DMS53 treated with DMSO at 0.1 percent for 48 hours (cell line): ENCODE measurements at regions not wholly inside any gene's neighbourhood (a gene's known extent, or its start where the extent isn't known, plus 50 kb on each side); places are given as distances from the start of the nearest gene placed in this dataset.
"Not testable (repeated sequence)": the region's sequence is repeated elsewhere in the genome, so short reads cannot be mapped to it uniquely, and the experiment has no call there.

Source experiments
- DNase-seq: peaks from one replicate; lab custom pipeline; 2025; ENCODE audit not compliant: unreplicated experiment; lab: John Stamatoyannopoulos, UW

DNA sequence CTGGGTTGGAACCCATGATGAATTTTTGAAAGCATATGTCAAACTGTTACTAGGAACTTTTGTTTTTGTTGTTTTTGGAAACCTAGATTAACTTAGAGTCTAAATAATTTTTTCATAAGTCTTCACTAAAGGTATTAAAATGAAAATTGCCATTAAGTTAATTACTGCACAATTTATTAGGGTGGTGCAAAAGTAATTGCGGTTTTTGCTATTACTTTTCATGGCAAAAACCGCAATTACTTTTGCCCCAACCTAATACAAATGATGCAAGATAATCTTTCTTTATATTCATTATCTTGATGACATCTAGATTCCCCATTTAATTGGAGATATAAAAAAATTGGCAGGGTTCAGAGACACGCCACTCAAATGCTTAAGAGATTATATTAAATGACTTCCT, 145.0 kb upstream of the PKP2 start:
- DNase-seq = no peak

DNA sequence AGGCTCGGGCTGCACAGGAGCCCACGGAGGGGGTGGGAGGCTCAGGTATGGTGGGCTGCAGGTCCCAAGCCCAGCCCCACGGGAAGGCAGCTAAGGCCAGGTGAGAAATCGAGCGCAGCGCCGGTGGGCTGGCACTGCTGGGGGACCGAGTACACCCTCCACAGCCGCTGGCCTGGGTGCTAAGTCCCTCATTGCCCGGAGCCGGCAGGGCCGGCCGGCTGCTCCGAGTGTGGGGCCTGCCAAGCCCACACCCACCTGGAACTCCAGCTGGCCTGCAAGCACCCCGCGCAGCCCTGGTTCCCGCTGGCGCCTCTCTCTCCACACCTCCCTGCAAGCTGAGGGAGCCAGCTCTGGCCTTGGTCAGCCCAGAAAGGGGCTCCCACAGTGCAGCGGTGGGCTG, 137.4 kb upstream of the PKP2 start:
- DNase-seq = not testable (repeated sequence)

GRCh38 chr12:33026791-33027190, 130.2 kb upstream of the PKP2 start:
- no peak for DNase-seq

DNA sequence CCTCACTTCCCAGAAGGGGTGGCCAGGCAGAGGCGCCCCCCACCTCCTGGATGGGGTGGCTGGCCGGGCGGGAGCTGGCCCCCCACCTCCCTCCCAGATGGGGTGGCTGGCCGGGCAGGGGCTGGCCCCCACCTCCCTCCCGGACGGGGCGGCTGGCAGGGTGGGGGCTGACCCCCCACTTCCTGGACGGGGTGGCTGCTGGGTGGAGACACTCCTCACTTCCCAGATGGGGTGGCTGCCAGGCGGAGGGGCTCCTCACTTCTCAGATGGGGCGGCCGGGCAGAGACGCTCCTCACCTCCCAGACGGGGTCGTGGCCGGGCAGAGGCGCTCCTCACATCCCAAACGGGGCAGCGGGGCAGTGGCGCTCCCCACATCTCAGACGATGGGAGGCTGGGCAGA, 126.1 kb upstream of the PKP2 start:
- not testable (repeated sequence) for DNase-seq

GRCh38 chr12:33017029-33017428, 120.5 kb upstream of the PKP2 start:
- DNase-seq = not testable (repeated sequence)

DNA sequence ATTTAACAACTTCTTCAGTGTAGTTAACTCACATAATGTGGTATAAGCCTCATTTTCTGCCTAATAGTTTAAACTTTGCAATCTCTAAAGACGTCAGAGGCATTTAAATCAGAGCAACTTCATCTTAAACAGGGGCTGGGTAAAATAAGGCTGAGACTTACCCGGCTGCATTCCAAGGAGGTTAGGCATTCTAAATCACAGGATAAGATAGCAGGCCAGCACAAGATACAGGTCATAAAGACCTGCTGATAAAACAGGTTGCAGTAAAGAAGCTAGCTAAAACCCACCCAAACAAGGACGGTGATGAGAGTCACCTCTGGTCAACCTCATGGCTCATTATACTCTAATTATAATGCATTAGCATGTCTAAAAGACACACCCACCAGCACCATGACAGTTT, 115.6 kb upstream of the PKP2 start:
- DNase-seq = no peak

DNA sequence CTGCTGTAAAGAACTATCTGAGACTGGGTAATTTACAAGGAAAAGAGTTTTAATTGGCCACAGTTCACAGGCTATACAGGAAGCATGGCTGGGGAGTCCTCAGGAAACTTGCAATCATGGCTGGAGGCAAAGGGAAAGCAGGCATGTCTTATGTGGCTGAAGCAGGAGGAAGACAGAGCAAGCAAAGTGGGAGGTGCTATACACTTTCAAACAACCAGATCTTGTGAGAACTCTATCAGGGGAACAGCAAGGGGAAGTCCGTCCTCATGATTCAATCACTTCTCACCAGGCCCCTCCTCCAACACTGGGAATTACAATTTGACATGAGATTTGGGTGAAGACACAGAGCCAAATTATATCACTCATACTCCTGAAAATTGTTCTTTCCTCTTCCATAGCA, 109.5 kb upstream of the PKP2 start:
- DNase-seq = no peak

- DNase-seq = no peak
Observed at GRCh38 chr12:33000016-33000415, 103.4 kb upstream of the PKP2 start.

DNA sequence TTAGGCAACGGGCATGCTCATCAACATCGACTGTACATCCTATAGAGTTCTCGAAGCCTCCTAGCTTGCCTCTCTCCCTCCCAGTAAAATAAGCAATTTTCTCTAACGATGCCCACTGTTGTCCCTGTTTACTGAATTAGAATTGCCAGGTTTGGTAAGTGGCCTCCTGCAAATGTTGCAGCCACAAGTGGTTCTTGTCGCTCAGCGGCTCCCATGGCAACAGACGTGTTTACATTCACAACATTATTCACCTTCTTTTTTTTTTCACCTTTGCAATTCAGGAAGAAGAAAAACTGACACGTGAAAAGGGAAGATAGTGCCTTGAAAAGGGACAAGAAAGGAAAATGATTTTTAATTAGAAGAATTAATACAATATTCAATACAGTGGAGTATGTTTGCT, 100.9 kb upstream of the PKP2 start:
- DNase-seq = no peak

- DNase-seq = no peak
Observed at GRCh38 chr12:32995623-32996022, 99.0 kb upstream of the PKP2 start.

GRCh38 chr12:32993404-32993803, 96.8 kb upstream of the PKP2 start:
- no peak for DNase-seq

DNA sequence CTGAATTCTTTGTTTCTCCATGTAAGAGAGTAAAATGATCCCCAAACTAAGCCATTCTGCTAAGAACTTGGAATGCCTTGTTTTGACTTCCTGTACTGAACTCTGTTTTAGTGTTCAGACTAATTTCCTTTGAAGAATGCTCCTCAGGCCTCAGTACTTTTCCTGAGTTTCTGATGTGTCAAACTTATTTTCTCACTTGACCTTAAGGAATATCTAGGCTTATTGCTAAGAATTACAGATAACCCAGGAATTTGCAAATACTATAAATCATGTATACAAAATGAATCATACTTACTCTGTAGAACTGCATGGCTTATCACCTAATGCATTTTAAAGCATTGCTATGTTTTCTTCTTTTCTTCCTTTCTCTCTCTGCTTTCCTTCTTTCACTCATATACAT, 93.1 kb upstream of the PKP2 start:
- DNase-seq = no peak

- DNase-seq = no peak
Observed at GRCh38 chr12:32988982-32989381, 92.4 kb upstream of the PKP2 start.

DNA sequence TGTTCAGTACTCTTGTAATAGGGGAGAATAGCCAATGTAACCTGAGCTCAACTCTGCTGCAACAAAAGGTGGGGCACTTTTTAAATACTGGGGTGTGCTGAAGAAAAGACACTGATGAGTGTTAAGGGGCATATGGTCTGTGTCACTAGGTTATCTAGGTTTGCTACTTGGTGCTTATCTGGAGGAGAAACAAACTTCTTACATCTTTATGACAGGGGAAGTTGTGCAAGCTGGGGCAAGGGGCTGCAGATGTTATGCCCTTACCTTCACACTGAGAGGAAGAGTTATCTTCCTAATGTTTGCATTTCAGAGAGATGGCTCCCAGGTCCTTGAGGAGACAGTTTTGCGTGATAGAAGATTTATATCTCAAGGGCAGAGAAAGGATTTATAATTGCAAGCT, 90.9 kb upstream of the PKP2 start:
- no peak for DNase-seq

- no peak for DNase-seq
Observed at GRCh38 chr12:32983968-32984367, 87.4 kb upstream of the PKP2 start.

DNA sequence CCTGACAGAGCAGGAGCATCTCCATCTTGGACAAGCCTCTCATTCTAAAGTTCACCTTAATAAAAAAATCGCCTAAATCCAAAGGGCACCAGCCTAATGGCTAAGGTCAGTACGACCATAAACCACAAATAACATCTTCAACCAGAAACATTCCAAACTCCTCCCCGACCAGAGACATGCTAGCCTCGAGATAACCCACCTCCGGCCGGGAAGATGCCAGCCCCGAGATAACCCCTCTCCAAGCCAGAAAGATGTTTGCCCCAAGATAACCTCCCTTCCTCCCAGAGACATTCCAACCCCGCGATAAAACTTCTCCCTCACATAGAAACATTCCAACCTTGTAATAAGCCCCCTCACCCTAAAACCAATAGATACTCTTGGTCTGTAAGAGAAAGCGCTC, 86.8 kb upstream of the PKP2 start:
- DNase-seq = no peak

- DNase-seq = no peak
Observed at GRCh38 chr12:32981139-32981538, 84.6 kb upstream of the PKP2 start.

- DNase-seq = no peak
Observed at GRCh38 chr12:32975122-32975521, 78.5 kb upstream of the PKP2 start.

- DNase-seq = no peak
Observed at GRCh38 chr12:32970465-32971110, 74.0 kb upstream of the PKP2 start.

DNA sequence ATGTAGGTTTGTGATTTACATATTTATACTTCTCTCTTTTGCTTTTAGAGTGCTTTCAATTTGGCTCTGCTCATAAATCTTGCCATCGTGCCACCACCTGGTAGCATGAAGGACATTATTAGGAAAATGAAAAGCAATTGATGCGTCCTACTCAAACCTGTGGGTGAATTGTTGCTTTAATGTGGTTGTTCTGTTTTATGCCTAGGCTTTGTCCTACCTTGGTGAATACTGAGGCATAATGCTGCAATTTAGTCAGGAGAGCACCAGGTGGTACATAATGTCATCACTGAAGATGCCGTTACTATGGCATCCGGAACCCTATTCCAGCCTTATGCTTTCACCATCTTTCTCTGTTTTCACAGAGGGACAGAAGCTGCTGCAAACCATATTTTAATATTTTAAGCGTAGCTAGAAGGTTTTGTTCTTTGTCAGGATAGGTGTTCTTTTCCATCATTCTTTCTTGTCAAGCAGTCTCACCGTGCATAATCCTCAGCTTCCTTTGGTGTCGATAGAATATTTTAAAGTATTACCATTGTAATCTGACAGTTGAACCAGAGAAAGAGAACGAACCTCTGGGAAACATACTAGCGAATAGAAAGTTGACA, 68.5 kb upstream of the PKP2 start:
- DNase-seq = no peak

- not testable (repeated sequence) for DNase-seq
Observed at GRCh38 chr12:32956418-32956817, 59.8 kb upstream of the PKP2 start.

GRCh38 chr12:32952681-32953080, 56.1 kb upstream of the PKP2 start:
- DNase-seq = no peak

GRCh38 chr12:32949815-32950214, 53.2 kb upstream of the PKP2 start:
- DNase-seq = no peak
